Adrenal gland (tissue), 5 donors: ENCODE measurements at regions not wholly inside any gene's neighbourhood (a gene's known extent, or its start where the extent isn't known, plus 50 kb on each side); places are given as distances from the start of the nearest gene placed in this dataset.

Experiments used
- CTCF ChIP-seq, 6 experiments: fragments of 450-650 bp in 4 of 6; fragments of 200-600 bp in 2 of 6; sonication (generic) in 1 of 6; IDR thresholded peaks; 1 replicate in 5 of 6; 2 replicates in 1 of 6; pipeline versions ENCODE4 v1.5.1 to v1.8.0; 2016 to 2021; ENCODE audit warnings: antibody characterized with exemption in 6 of 6, mild to moderate bottlenecking in 2 of 6, moderate library complexity in 1 of 6
- POLR2A ChIP-seq, 2 donors: fragments of 450-650 bp; IDR thresholded peaks; one replicate each; pipeline ENCODE4 v1.6.1; 2017; ENCODE audit warnings: antibody characterized with exemption in 2 of 2, mild to moderate bottlenecking in 2 of 2, moderate library complexity in 1 of 2
- donor health status: DM: no; HTN: no; CAD: no.

- no peak for TF ChIP-seq POLR2A (IDR thresholded peaks at IDR 0.05)
- TF ChIP-seq CTCF (IDR thresholded peaks at IDR 0.05) = no peak
Observed at GRCh38 chr6:40923326-40923725, 115.7 kb downstream of the UNC5CL start.
